Middle frontal gyrus (tissue), 1 donor: ENCODE measurements at regions not wholly inside any gene's neighbourhood (a gene's known extent, or its start where the extent isn't known, plus 50 kb on each side); places are given as distances from the start of the nearest gene placed in this dataset.

Experiments
- DNase-seq: peaks from one replicate; pipeline ENCODE4 v3.0.0-alpha.2; 2015; ENCODE audit warnings: low spot score; ENCODE audit errors: extremely low spot score

DNA sequence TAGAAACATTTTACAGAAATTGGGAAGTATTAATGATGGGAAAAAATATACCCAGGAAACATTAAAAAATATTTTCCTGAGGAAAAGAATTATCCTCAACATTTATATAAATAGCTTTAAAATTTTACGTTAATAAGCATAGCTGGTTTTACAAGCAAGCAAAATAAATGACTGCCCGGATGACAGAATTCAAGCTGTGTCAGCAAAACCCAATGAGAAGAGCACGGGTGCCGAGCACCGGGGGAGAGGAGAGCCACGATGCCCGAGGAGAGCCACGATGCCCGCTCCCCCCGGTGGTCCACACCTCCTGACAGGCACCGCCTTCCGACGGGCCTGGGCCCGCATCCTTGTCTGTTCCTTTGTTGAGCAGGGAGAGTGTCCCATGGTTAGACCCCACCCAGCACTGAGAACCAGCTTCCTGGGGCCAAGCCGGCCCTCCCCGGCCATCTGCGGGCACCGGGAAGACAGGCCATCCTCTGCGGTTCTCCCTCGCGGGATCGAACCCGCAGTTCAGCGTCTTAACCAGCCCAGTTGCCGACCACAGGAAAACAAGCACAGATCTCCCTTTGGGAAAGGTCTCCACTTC, 63.3 kb upstream of the PDE10A start:
- DNase-seq: no peak

DNA sequence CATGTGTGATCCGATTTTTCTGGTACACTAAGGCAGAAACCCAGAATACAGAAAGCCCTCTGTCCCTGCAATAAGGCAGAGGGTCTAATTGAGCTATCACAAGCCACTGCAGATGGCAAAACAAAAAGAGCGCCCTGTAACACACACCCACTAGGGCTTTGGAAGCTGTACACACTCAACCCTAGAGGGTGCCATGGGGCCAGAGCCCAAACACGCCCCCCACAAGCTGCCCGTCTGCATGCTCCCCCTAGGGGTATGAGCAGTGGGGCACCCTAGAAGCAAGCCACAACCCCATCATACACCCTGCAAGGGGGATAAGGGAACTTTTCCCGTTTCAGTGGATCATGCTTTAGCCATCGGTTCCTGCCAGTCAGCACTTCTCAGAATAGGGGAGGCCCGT, 62.2 kb upstream of the PDE10A start:
- DNase-seq: no peak

DNA sequence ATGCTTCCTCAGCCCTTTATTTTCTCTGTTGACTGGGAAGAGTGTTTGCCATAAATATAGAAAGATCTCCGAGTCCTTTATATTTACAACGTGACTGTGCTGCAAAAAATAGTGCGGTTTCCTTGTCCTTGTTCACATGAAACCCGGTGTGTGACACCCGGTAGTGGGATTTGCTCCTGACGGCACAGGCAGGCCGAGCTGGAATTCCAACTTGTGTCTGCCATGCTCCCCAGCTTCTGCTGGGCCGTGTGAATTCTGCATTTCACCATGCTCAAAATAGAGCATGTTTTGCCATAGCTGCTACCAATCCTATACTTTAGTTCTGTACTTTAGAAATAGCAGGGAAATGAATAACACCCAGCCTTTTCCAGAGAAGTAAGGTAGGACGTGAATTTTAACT, 60.3 kb upstream of the PDE10A start:
- no peak for DNase-seq

DNA sequence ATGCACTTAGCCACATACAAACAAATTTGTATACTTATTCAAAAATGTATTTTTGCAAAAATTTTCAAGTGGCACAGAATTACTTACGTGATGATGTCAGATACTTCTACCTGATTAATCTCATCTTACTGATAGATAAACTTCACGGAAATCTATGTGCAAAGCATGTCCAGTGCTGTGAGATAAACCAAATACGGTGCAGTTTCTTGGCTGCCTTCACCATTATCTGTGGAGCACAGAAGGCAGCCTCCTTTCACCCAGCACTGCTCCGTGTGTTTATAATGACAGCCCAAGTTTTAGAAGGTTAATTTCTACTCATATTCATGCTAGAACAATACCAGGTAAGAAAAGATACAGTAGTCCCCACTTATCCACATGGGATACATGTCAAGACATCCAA, 59.0 kb upstream of the PDE10A start:
- no peak for DNase-seq

DNA sequence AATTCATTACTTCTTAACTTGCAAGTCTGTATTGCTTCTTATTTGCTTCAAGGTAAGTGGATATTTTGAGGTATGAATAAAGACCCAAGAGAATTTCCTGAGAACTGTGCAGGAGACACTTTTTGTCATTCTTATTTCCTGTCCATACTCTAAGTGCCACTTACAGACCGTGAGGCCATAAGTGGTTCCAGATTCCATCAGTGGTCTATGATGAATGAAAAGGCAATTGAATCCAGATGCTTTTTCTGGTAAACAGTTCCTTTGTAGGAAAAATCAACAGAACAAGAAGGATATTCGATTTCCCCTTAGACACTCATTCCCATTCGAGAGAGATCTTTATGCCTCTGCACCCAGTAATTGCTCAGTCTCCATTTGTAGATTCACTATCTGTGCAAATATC, 58.3 kb upstream of the PDE10A start:
- DNase-seq: no peak

DNA sequence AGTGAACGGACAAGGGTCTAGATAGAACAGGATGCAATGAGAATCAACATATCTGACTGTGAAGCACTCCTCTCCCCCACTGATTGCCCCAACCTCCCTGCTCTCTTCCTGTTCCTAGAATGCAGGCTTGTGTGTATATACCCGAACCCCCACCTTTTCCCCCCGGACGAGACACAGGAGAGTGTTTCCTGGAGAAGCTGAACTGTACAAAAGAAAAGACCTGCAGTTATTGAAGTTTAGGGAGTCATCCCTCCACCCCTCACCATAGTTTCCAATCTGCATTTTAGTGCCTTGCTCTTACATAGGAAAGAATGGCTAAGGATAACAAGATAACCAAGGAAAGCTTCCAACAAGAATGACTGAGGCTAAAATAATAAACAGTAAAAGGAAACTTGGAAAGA, 55.5 kb upstream of the PDE10A start:
- no peak for DNase-seq

DNA sequence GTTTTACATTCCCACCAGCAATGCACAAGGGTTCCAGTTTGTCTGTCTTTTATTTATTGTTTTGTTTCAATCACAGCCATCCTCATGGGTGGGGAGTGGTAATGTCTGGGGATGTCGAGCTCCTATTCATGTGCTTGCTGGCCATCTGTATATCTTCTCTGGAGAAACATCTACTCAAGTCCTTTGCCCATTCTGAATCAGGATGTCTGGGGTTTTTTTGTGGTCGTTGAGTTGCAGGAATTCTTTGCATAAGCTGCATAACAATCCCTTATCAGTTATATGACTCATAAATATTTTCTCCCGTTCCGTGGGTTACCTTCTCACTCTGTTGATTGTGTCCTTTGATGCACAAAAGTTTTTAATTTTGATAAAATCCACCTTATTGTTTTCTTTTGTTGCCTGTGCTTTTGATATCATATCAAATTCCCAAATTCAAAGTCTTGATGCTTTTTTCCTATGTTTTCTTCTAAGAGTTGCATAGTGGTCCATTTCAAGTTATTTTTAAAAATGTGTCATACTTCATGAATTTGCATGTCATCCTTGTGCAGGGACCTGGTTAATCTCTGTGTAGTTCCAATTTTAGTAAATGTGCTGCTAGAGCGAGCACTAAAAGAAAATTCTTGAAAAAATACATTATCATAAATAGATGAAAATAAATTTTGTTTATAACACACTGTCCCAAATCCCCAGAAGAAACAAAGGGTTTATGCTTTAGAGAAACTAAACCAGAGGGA, 54.9 kb upstream of the PDE10A start:
- no peak for DNase-seq

DNA sequence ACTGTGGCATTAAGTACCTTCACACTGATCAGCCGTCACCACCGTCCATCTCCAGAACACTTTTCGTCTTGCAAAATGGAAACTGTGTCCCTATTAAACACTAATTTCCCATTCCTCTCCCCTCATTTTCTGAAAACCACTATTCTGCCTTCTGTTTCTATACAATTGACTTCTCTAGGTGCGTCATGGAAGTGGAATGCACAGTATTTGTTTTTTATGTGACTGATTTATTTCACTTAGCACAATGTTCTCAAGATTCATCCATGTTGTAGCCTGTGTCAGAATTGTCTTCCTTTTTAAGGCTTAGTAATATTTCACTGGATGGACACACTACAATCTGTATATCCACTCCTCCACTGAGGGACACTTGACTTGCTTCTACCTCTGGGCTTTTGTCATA, 53.8 kb upstream of the PDE10A start:
- no peak for DNase-seq

DNA sequence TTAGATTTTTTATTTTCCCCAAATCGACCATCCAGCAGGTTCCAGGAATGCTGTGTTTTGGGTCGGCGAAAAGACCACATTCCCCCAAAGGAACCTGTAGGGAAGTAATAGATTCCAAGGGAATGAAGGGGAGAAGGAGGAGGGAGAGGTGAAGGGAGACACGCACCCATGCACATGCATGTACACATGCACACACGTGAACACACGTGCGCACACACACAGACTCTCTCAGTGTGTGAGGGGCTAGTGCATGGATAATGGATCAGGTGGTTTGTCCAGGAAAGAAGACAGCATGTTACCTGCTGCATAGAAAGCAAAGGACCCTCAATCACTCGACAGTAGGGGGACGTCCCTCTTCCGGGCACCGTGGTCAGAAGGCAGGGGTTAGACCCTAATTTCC, 52.4 kb upstream of the PDE10A start:
- DNase-seq: no peak

DNA sequence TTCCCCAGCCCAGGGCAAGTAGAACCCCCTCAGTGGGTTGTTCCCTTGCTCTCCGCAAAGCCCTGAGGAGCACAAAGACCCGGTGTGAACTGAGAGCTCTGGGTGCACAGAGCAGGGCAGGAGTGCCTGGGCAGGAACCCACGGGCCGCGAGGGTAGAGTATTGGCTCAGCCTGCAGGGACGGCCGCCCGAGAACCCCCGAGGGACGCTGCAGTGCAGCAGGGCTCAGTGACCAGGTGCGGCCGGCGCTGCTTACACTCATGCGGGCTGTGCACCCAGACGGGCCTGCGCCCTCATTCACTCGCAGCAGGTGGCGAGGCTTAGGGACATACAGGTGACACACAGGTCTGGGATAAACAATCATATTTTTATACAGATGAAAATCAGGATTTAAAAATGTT, 51.9 kb upstream of the PDE10A start:
- DNase-seq: no peak

DNA sequence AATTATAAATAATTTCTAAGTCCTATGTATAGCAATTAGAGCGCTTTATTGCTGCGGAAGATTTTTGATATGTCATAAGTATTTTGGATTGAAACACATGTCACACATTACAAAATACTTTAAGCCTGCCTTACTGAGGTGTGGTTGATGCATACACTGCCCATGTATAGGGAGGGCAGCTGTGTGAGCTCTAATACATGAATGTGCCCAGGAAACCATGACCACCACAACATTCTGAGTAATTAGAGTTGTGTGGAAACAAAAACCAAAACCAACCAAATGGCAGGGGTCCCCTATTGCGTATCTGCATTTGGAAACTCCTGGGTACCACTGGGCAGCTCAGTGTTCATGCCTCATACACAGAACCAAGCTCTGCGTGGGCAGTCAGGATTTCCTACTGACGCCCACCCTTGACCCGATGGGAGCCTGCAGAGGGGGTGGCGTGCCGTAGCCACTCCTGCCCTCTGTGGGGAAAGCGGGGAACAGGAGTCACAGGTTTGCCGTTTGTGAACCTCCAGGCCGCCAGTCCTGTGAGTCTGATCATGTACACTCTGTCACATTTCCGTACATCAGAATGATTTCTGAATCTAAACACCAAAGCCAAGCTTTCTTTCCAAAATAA, 50.9 kb upstream of the PDE10A start:
- no peak for DNase-seq
